ENCODE measurements at regions not wholly inside any gene's neighbourhood (a gene's known extent, or its start where the extent isn't known, plus 50 kb on each side); places are given as distances from the start of the nearest gene placed in this dataset.

DNA sequence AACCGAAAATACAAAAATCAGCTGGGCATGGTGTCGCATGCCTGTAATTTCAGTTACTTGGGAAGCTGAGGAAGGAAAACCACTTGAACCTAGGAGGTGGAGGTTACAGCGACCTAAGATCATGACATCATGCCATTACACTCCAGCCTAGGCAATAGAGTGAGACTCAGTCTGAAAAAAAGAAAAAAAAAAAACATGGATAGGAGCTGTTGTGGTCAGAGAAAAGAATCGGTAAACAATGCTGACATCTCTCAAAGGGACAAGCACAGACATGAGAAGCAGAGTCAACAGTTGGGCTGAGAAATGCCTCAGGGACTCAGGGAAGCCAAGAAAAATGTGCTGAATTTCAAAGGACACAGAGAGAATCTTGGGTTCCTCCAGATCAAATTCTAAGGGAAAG, 236.9 kb upstream of the USP9Y start:
- Histone ChIP-seq H3K27ac (no peak overlapping the region), H3K4me1 (no peaks in the 10 kb centered on the region), H3K4me3 (no peak overlapping the region), H3K27me3 (no peaks in the 10 kb centered on the region), H3K36me3 (no peaks in the 10 kb centered on the region), H3K9me3 (no peaks in the 10 kb centered on the region)
- ATAC-seq = no peak
- WGBS, 2 donors (ENCODE audit: low coverage in 1 of 2) = 63% methylated on average over 1 of the region's 4 CpGs; no CpG with 5 or more reads in 1 of the 2 donors
- TF ChIP-seq POLR2A (IDR thresholded peaks at IDR 0.05) (no peak), POLR2AphosphoS5 (IDR thresholded peaks at IDR 0.05) (no peak), EP300 (IDR thresholded peaks at IDR 0.05) (no peak)
- TF ChIP-seq, protein P1, sequence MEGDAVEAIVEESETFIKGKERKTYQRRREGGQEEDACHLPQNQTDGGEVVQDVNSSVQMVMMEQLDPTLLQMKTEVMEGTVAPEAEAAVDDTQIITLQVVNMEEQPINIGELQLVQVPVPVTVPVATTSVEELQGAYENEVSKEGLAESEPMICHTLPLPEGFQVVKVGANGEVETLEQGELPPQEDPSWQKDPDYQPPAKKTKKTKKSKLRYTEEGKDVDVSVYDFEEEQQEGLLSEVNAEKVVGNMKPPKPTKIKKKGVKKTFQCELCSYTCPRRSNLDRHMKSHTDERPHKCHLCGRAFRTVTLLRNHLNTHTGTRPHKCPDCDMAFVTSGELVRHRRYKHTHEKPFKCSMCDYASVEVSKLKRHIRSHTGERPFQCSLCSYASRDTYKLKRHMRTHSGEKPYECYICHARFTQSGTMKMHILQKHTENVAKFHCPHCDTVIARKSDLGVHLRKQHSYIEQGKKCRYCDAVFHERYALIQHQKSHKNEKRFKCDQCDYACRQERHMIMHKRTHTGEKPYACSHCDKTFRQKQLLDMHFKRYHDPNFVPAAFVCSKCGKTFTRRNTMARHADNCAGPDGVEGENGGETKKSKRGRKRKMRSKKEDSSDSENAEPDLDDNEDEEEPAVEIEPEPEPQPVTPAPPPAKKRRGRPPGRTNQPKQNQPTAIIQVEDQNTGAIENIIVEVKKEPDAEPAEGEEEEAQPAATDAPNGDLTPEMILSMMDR (IDR thresholded peaks at IDR 0.05) = no peak

DNA sequence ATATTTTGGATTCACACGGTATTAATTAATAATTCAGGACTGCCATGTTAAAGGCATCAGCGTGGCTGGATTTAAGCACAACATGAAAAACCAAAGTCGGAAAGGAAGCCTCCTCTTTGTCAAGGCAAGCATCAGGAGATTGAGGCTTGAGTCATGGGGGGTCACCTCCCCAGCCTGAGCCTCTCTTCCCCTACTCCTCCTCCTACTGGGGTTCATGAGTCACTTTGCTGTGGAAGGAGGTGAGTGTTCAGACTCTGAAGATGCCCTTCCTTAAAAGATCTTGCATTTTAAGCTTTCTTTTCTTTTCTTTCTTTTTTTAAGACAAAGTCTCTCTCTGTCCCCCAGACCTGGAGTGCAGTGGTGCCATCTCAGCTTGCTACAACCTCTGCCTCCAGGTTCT, 235.3 kb upstream of the USP9Y start:
- Histone ChIP-seq H3K9me3 (no peaks in the 10 kb centered on the region), H3K36me3 (no peaks in the 10 kb centered on the region), H3K27me3 (no peaks in the 10 kb centered on the region), H3K4me1 (no peaks in the 10 kb centered on the region), H3K4me3 (no peak overlapping the region), H3K27ac (no peak overlapping the region)
- WGBS, 2 donors (ENCODE audit: low coverage in 1 of 2) = 60% methylated on average over 1 of the region's 3 CpGs; no CpG with 5 or more reads in 1 of the 2 donors
- TF ChIP-seq EP300 (IDR thresholded peaks at IDR 0.05) (no peak), POLR2AphosphoS5 (IDR thresholded peaks at IDR 0.05) (no peak), POLR2A (IDR thresholded peaks at IDR 0.05) (no peak)
- TF ChIP-seq, protein P1 (IDR thresholded peaks at IDR 0.05) = no peak
- no peak for ATAC-seq

DNA sequence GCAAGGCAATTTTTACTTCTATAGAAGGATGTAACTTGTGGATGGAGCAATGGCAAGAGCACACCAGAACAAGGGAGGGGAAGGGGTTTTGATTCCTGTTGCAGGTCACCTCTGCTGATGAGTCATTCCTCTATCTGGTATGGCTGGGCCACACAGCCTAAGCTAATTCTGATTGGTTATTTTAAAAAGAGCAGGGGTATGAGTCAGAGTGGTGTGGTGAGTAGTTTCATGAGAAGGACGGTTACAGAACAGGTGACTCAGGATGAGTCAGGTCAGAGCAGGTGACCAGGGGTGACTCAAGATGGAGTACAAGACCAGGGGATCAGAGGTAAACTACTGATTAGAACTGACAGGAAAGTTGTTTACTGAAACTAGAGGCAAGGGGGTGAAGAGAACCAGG, 231.9 kb upstream of the USP9Y start:
- WGBS, 2 donors (ENCODE audit: low coverage in 1 of 2) = 25% methylated on average over 1 of the region's 1 CpG; no CpG with 5 or more reads in 1 of the 2 donors
- ATAC-seq = no peak
- Histone ChIP-seq H3K27me3 (no peaks in the 10 kb centered on the region), H3K27ac (no peak overlapping the region), H3K4me3 (no peak overlapping the region), H3K4me1 (no peaks in the 10 kb centered on the region), H3K36me3 (no peaks in the 10 kb centered on the region), H3K9me3 (no peaks in the 10 kb centered on the region)
- TF ChIP-seq POLR2AphosphoS5 (IDR thresholded peaks at IDR 0.05) (no peak), POLR2A (IDR thresholded peaks at IDR 0.05) (no peak), EP300 (IDR thresholded peaks at IDR 0.05) (no peak)
- TF ChIP-seq, protein P1 (IDR thresholded peaks at IDR 0.05) = no peak

DNA sequence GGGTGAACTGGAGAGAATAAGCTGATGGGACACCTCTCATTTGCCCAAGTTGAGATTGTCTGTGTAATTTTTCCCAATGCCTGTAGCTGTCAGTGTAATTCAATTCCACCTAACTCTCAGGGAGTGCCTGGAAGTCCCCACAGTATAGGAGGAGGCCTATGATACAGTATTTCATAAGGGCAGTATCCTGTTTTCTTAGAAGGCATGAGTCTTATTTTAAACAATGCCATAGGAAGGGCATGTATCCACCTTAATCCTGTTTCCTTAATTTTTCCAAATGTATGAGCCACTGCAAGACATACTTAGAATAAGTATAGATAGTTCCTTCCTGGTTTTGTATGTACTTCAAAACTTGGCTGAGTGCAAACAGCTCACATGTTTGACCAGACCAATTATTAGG, 226.6 kb upstream of the USP9Y start:
- Histone ChIP-seq H3K4me1 (no peaks in the 10 kb centered on the region), H3K27me3 (no peaks in the 10 kb centered on the region), H3K9me3 (no peaks in the 10 kb centered on the region), H3K36me3 (no peaks in the 10 kb centered on the region), H3K27ac (no peak overlapping the region), H3K4me3 (no peak overlapping the region)
- TF ChIP-seq, protein P1 (IDR thresholded peaks at IDR 0.05) = no peak
- no peak for TF ChIP-seq POLR2A (IDR thresholded peaks at IDR 0.05)
- TF ChIP-seq EP300 (IDR thresholded peaks at IDR 0.05) = no peak
- TF ChIP-seq POLR2AphosphoS5 (IDR thresholded peaks at IDR 0.05) = no peak
- ATAC-seq = no peak

DNA sequence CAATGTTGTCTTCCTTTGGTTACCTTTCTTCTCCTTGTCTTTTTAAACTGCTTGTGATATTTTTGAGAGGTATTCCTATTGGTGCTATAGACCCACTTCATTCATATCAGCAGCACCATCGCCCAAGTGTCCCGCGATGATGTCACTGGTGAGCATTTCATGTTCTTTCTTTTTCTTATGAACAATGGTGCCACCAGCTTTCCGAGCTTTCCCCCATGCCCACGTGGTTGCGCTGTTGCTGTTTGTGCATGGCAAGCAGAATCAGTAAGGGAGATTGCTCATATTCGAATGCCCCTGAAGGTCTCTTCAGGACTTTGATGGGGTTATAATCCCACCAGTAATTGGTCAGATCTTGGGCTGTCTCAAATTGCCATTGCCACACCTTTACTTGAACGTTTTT, 221.6 kb upstream of the USP9Y start:
- H3K36me3 ChIP-seq = no peaks in the 10 kb centered on the region
- TF ChIP-seq, protein P1 (IDR thresholded peaks at IDR 0.05) = no peak
- TF ChIP-seq POLR2AphosphoS5 (IDR thresholded peaks at IDR 0.05) (no peak), EP300 (IDR thresholded peaks at IDR 0.05) (no peak), POLR2A (IDR thresholded peaks at IDR 0.05) (no peak)
- H3K4me1 ChIP-seq = no peaks in the 10 kb centered on the region
- no peak overlapping the region for H3K4me3 ChIP-seq
- ATAC-seq = no peak
- no peak overlapping the region for H3K27ac ChIP-seq
- H3K9me3 ChIP-seq = no peaks in the 10 kb centered on the region
- WGBS, 2 donors (ENCODE audit: low coverage in 1 of 2) = 9% methylated on average over 8 of the region's 8 CpGs; no CpG with 5 or more reads in 1 of the 2 donors
- no peaks in the 10 kb centered on the region for H3K27me3 ChIP-seq
